ENCODE measurements at regions not wholly inside any gene's neighbourhood (a gene's known extent, or its start where the extent isn't known, plus 50 kb on each side); places are given as distances from the start of the nearest gene placed in this dataset.

DNA sequence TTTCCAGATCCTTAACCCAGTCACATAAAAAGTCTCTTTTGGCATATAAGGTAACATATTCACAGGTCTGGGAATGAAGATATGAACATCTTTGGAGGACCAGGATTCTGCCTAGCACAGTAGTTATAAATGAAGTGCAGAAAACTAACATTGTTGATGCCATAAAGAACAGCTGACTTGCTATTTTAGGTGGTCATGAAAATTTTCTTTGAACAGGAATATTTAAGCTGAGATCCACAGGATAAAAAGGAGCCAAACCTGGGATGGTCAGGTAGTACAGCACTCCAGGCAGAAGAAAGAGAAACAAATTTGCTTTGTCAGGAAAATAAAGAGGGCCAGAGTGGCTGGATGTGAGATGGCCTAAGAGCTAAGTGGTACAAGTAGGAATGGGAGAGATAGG, 80.0 kb downstream of the CENPW start:
- DNase-seq, result no peak

DNA sequence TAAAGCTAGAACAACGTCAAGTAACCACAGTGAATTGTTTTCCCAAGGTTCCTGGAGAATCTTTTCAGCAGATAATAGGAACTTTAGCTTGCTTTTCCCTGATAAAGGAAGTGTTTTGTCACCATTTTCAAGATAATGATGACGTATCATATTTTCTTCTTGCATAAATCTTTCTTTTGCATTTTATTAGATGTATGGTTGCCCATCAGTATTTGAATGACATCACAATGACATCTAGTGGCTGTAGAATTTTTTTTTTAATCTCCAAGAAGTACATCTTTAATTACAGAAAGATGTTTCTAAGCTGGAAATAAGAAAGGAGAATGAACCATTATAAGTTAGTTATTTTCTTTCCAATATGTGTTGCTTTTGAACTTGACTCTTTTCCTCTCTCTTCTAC, 83.0 kb downstream of the CENPW start:
- DNase-seq, result no peak

DNA sequence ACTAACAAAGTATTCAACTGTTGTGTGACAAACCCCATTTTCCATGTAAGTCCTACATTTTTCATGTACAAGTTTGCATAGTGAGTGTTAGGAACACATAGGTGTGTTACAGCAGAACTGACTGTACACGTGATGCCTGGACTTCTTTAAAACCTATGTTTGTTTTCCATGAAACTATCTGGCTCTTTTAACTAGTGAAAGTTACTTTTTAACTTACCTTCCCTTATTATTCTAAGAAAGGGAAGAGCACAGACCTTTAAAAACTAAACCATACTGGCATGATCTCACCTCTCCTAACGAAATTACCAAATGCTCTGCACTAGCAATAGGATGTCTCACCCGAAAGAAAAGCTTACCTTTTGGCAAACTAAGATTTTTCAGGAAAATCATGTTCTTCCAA, 87.8 kb downstream of the CENPW start:
- DNase-seq, result no peak

- DNase-seq, result no peak
Observed at GRCh38 chr6:126429866-126430265, 90.0 kb downstream of the CENPW start.

DNA sequence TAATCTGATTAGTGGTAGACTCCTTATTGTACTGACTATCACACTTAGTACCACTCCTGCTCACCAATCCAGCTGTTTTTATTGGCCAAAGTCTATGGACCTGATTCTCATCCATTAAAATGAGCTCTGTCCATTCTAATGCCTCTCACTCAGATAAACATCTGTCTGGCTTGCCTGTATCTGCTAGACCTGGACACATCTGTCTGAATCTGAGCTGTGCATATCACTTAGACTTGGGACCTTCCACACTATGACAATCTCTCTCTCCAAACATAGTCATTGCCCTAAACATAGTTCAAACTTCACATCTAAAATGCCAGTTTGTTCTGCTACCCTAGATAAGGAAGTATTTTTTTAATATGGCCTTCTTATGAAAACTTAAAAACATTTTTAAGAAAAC, 92.6 kb downstream of the CENPW start:
- DNase-seq, result no peak

GRCh38 chr6:126433927-126434326, 94.0 kb downstream of the CENPW start:
- no peak for DNase-seq

DNA sequence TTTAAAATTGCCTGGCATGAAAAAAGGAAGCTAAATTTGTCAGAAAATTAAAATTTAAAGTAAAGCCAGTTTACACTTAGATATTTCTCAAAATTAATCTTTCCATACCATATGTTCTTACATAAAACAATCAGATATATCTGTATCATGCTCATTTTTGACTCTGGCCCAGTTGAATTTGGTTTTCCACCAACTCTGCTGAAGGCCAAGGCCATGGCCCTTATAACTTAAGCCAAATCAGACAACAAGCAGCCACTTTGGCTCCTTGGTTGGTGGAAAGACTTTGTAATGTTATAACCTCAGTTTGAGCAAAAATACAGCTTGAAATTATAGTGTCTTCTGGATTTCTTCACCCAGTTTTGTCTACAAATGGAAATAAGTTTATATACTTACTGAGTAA, 97.3 kb downstream of the CENPW start:
- no peak for DNase-seq

GRCh38 chr6:126439040-126439439, 99.1 kb downstream of the CENPW start:
- DNase-seq, result no peak

DNA sequence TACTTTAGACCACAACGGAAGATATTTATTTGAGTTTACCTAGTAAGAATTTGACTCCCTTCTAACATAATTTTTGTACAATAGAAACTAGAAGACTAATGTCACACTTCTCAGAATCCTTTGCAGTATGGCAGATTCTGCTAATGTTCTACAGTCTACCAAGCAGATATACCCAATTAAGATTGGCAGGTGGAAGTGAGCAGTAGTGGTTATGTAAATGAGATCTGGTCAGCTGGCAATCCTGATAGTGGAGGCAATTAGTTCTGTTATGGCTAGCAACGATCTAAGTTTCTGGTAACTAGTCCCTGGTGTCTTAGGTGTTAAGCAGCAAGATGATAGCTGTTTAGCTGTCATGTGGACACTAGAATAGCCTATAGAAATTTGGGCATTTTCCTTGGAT, 101.0 kb downstream of the CENPW start:
- no peak for DNase-seq

- no peak for DNase-seq
Observed at GRCh38 chr6:126444659-126445273, 104.9 kb downstream of the CENPW start.

DNA sequence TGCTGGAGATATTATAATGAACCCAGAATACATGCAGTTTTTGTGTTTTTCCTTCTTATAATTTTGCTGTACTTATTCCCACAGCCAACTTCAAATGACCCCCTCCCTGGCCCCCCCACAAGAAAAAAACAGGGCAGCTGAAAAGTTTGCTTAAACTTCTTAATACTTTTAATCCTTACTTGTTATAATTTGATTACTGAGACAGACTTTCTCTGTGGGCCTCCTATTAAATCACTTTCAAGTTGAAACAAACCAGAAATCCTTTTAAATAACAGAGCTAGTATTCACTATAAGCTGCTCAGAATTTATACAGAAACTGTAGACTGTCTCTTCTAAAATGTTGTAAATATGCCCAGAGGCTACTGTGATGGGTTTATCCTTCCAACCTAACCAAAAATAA, 106.3 kb downstream of the CENPW start:
- no peak for DNase-seq

- DNase-seq, result no peak
Observed at GRCh38 chr6:126447367-126447766, 107.5 kb downstream of the CENPW start.

DNA sequence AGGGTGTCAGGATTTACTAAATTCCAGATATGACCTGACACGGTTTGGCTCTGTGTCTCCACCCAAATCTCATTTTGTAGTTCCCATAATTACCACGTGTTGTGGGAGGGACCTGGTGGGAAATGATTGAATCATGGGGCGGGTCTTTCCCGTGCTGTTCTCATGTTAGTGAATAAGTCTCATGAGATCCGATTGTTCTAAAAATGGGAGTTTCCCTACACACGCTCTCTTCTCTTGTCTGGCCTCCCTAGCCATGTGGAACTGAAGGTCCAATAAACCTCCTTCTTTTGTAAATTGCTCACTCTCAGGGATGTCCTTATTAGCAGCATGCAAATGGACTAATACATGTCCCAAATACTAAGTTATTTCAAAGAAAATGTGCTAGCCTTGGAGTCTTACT, 121.1 kb downstream of the CENPW start:
- no peak for DNase-seq

DNA sequence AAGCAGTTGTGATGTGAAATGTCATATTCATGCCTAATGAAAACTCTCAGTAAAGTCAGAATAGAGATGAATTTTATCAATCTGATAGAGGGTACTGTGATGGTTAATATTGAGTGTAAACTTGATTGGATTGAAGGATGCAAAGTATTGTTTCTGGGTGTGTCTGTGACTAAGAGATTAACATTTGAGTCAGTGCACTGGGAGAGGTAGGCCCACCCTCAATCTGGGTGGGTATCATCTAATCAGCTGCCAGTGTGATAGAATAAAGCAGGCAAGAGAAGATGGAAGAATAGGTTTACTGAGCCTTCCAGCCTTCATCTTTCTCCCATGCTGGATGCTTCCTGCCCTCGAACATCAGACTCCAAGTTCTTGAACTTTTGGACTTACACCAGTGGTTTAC, 124.3 kb downstream of the CENPW start:
- no peak for DNase-seq

- no peak for DNase-seq
Observed at GRCh38 chr6:126475449-126475848, 135.5 kb downstream of the CENPW start.

- no peak for DNase-seq
Observed at GRCh38 chr6:126477678-126478077, 137.8 kb downstream of the CENPW start.

DNA sequence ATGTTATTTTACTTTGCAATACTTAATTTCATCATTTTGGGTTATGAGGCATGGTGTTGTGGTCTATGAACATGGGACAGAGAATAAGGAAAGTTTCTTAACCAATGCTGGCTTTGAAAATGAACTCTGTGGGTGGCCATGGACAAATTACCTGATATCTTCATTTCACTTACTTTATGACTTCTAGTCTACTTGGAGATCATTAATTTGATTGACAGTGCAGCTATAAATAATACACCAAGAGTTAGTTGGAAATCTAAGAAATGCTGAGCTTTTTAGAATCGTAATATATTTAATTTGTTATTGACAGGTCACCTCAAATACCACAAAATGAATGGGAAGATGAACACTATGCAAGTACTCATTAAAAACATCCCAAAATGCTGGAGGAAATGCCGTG, 140.4 kb downstream of the CENPW start:
- DNase-seq, result no peak

GRCh38 chr6:126481319-126481718, 141.4 kb downstream of the CENPW start:
- no peak for DNase-seq

DNA sequence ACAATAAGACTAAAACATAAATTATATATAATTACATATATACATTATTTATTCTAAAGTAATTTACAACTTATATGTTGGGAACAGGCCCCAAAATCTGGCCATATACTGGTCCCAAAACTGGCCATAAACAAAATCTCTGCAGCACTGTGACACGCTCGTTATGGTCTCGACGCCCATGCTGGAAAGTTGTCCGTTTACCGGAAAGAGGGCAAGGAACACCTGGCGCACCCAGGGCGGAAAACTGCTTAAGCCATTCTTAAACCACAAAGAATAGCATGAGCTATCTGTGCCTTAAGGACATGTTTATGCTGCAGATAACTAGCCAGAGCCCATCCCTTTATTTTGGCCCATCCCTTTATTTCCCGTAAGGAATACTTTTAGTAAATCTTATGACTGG, 164.9 kb downstream of the CENPW start:
- no peak for DNase-seq

DNA sequence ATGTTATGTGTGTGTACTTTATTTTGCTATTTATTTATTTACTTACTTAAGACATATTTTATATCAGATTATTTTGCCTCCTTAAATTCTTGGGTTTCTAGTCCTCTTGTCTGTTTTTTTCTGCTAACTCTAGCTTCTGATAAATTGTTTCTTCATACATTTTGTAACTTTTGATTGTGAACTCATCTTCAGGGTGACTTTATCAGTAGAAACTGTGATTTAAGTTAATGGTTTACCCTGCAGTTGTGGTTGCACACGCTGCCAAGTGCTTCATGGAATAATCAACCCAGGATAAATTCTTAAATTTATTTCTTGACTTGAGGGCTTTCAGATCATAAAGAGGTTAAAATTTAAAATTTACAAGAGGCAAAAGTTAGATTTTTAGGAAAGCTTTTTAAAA, 173.3 kb downstream of the CENPW start:
- DNase-seq, result no peak

- no peak for DNase-seq
Observed at GRCh38 chr6:126516411-126516810, 176.5 kb downstream of the CENPW start.

DNA sequence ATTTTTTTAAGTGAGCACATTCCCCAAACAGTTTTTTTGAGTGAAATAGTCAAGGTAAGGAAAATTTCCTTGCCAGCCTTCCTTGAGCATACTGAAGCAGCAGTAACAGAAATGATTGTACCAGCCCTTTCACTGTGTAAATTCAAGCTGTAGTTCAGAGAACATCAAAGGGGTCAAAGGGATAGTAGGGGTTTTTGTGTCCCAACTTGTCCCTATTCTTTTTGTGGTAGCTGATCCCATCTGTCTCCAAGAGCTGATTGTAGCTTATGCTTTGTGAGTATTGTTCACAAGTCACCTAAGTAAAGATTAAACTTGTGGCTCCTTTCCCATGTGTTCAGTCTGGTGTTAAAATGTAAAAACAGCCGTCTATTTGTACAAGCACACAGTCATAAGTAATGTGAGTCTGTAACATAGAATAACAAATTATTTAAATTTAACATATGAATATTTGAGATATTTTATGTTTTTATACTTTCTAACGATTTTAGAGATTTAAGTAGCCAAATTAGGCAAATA, 185.0 kb downstream of the CENPW start:
- no peak for DNase-seq

DNA sequence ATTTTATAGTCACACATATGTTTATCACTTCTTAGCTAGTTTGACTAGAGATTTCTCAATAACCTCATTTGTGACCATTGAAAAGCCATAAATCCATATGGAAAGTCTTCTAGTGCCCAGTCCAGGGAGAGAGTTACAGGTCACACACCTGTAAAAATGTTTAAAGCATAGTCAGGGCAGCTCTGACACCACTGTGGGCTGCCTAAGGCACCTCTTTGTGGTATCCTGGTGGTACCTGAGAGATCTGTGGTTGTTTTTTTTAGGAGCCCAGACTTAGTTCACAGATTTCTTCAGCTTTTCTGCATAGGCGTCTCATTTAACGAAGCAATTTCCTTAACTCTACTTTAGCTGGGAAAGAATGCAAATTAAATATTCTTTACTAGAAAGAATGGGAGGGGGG, 186.6 kb downstream of the CENPW start:
- DNase-seq, result no peak

- DNase-seq, result no peak
Observed at GRCh38 chr6:126526996-126527606, 187.2 kb downstream of the CENPW start.
